HL-60 (cell line): ENCODE measurements at regions not wholly inside any gene's neighbourhood (a gene's known extent, or its start where the extent isn't known, plus 50 kb on each side); places are given as distances from the start of the nearest gene placed in this dataset.

Experiments
- DNase-seq, 2 experiments: peaks; one replicate each; pipeline ENCODE4 v3.0.0-alpha.2; 2010 to 2020; ENCODE audit warnings: low read depth in 1 of 2, low spot score in 1 of 2
- H3K27ac ChIP-seq: fragments of 250-450 bp; sonication (Bioruptor Pico); replicated peaks from 2 replicates; pipeline ENCODE4 v1.5.1; 2020; ENCODE audit warnings: mild to moderate bottlenecking, moderate library complexity
- H3K27me3 ChIP-seq: fragments of 250-450 bp; sonication (Bioruptor Pico); 2 replicates; pipeline ENCODE4 v1.5.1; 2021; ENCODE audit warnings: mild to moderate bottlenecking, moderate library complexity; ENCODE audit not compliant: insufficient read depth, poor library complexity, severe bottlenecking
- H3K4me3 ChIP-seq: replicated peaks from 2 replicates; pipeline ENCODE4 v1.5.1; 2011; ENCODE audit warnings: mild to moderate bottlenecking, control low read depth, low read length; ENCODE audit not compliant: insufficient read depth
- CTCF ChIP-seq: IDR thresholded peaks from one replicate; pipeline ENCODE4 v1.5.1; 2011; ENCODE audit warnings: low read length, control low read depth, inconsistent platforms; ENCODE audit not compliant: insufficient read depth
- GABPA ChIP-seq: IDR thresholded peaks from 2 replicates; pipeline ENCODE4 v1.6.1; 2012; ENCODE audit warnings: low read depth
- POLR2AphosphoS5 ChIP-seq: IDR thresholded peaks from 2 replicates; pipeline ENCODE4 v1.6.1; 2012; ENCODE audit warnings: low read depth
- REST ChIP-seq: IDR thresholded peaks from 2 replicates; pipeline ENCODE4 v1.6.1; 2012; ENCODE audit warnings: low read depth; ENCODE audit not compliant: insufficient replicate concordance
- SPI1 ChIP-seq: IDR thresholded peaks from 2 replicates; pipeline ENCODE4 v1.6.1; 2012; ENCODE audit warnings: low read depth, mild to moderate bottlenecking, borderline replicate concordance

- TF ChIP-seq REST (no peak), GABPA (no peak), CTCF (no peak), SPI1 (no peak), POLR2AphosphoS5 (no peak)
- DNase-seq, result no peak
- Histone ChIP-seq H3K27ac (no peak overlapping the region), H3K27me3 (no peaks in the 10 kb centered on the region), H3K4me3 (no peak overlapping the region)
These were observed 1003.2 kb upstream of the GOT2 start for GRCh38 chr16:59737274-59737673.

GRCh38 chr16:59733321-59733720 lies 999.2 kb upstream of the GOT2 start:
- H3K4me3 ChIP-seq, result no peak overlapping the region
- no peak for DNase-seq
- H3K27ac ChIP-seq, result no peak overlapping the region
- no peaks in the 10 kb centered on the region for H3K27me3 ChIP-seq
- TF ChIP-seq REST (no peak), CTCF (no peak), GABPA (no peak), SPI1 (no peak), POLR2AphosphoS5 (no peak)

- no peak for TF ChIP-seq POLR2AphosphoS5
- TF ChIP-seq SPI1, result no peak
- TF ChIP-seq GABPA, result no peak
- no peak for TF ChIP-seq CTCF
- TF ChIP-seq REST, result no peak
- DNase-seq, result no peak
- no peak overlapping the region for H3K4me3 ChIP-seq
- no peaks in the 10 kb centered on the region for H3K27me3 ChIP-seq
- no peak overlapping the region for H3K27ac ChIP-seq
These were observed 995.5 kb upstream of the GOT2 start for GRCh38 chr16:59729613-59730012.
